CD4-positive, alpha-beta T cell treated with Interleukin-21 for 1 hour (primary cell): ENCODE measurements at regions not wholly inside any gene's neighbourhood (a gene's known extent, or its start where the extent isn't known, plus 50 kb on each side); places are given as distances from the start of the nearest gene placed in this dataset.
A peak's percentile ranks its signal among the peaks of the same experiment; 100 is the strongest.

Experiments used
- DNase-seq: peaks from one replicate; pipeline ENCODE4 v3.0.0-alpha.2; 2020

GRCh38 chr12:68102731-68103130 lies 56.8 kb downstream of the IFNG start:
- DNase-seq = no peak

- DNase-seq = no peak
These were observed 57.4 kb downstream of the IFNG start for GRCh38 chr12:68102163-68102562.

- DNase-seq = no peak
These were observed 59.3 kb downstream of the IFNG start for GRCh38 chr12:68100241-68100640.

GRCh38 chr12:68098939-68099338 lies 60.6 kb downstream of the IFNG start:
- DNase-seq = no peak

GRCh38 chr12:68097386-68097785 lies 62.2 kb downstream of the IFNG start:
- no peak for DNase-seq

- DNase-seq = no peak
These were observed 64.7 kb downstream of the IFNG start for GRCh38 chr12:68094645-68095395.

GRCh38 chr12:68094195-68094594 lies 65.3 kb downstream of the IFNG start:
- DNase-seq = peak; percentile 8

GRCh38 chr12:68092976-68093375 lies 66.6 kb downstream of the IFNG start:
- DNase-seq = no peak

GRCh38 chr12:68089101-68089500 lies 70.4 kb downstream of the IFNG start:
- no peak for DNase-seq

- DNase-seq = no peak
These were observed 73.4 kb downstream of the IFNG start for GRCh38 chr12:68086019-68086603.

- no peak for DNase-seq
These were observed 78.0 kb downstream of the IFNG start for GRCh38 chr12:68081561-68081960.

- peak; percentile 50 for DNase-seq
These were observed 79.0 kb downstream of the IFNG start for GRCh38 chr12:68080577-68080976.

GRCh38 chr12:68078737-68079136 lies 80.8 kb downstream of the IFNG start:
- DNase-seq = no peak

GRCh38 chr12:68075416-68075815 lies 84.1 kb downstream of the IFNG start:
- DNase-seq = no peak

GRCh38 chr12:68074306-68075027 lies 85.1 kb downstream of the IFNG start:
- no peak for DNase-seq

- no peak for DNase-seq
These were observed 81.7 kb downstream of the IFNG-AS1 start for GRCh38 chr12:68070957-68071356.
